ENCODE measurements at regions not wholly inside any gene's neighbourhood (a gene's known extent, or its start where the extent isn't known, plus 50 kb on each side); places are given as distances from the start of the nearest gene placed in this dataset.

DNA sequence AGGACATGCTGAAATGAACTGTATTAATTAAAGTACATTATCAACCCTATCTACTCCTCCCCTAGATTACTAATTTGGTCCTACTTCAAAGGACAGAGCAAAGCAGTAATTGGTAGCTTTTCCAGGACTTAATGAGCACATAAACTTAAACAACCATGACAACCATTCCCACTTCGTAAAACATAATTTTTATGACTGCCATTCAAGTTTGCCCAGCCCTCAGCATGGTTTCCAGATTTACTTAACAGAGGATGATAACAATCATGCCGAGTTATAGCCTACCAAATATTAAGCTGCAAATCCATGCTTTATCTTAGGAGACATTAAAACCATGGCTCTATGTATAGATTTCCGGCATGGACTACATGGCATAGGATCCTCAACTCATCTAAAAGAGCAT lies 401.1 kb upstream of the CHAC2 start (continued):
- TF ChIP-seq, protein P1, sequence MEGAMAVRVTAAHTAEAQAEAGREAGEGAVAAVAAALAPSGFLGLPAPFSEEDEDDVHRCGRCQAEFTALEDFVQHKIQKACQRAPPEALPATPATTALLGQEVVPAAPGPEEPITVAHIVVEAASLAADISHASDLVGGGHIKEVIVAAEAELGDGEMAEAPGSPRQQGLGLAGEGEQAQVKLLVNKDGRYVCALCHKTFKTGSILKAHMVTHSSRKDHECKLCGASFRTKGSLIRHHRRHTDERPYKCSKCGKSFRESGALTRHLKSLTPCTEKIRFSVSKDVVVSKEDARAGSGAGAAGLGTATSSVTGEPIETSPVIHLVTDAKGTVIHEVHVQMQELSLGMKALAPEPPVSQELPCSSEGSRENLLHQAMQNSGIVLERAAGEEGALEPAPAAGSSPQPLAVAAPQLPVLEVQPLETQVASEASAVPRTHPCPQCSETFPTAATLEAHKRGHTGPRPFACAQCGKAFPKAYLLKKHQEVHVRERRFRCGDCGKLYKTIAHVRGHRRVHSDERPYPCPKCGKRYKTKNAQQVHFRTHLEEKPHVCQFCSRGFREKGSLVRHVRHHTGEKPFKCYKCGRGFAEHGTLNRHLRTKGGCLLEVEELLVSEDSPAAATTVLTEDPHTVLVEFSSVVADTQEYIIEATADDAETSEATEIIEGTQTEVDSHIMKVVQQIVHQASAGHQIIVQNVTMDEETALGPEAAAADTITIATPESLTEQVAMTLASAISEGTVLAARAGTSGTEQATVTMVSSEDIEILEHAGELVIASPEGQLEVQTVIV (IDR thresholded peaks at IDR 0.05; ENCODE audit: borderline replicate concordance, partially characterized antibody) = no peak
- TF ChIP-seq MYB (IDR thresholded peaks at IDR 0.05; ENCODE audit: borderline replicate concordance, low read depth, low read length) (no peak), CEBPB (IDR thresholded peaks at IDR 0.05; ENCODE audit: borderline replicate concordance in 1 of 2, low read depth in 2 of 2, low read length in 2 of 2) (no peak), RAD51 (IDR thresholded peaks at IDR 0.05) (no peak), SREBF1 (IDR thresholded peaks at IDR 0.05; ENCODE audit: low read length) (no peak), NR2C1 (IDR thresholded peaks at IDR 0.05) (no peak)

DNA sequence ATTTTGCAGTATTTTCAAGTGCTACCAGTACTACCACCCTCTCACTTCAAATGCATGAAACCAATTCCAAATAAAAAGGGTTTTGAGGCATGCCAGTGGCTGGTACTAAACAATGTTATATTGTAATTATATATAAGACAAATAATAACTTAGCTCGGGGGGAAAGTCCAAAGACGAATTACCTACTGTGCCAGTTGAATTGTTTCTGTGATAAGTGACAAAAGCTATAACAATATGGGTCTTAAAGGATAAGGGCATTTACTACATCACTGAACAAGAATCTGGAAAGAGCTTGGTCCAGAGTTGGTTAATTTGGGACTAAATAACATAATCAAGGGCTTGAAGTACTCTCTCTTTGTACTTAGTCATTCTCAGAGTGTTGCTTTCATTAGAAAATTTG lies 404.7 kb upstream of the CHAC2 start:
- CTCF ChIA-PET = no interaction called here
- RAD21 ChIA-PET (ENCODE audit: unreplicated experiment) = no interaction called here
- no peaks in the 10 kb centered on the region for H3K4me1 ChIP-seq (ENCODE audit: control insufficient read depth, insufficient read depth, low read length)
- no peak overlapping the region for H3K27ac ChIP-seq (ENCODE audit: control insufficient read depth, insufficient read depth)
- no peak overlapping the region for H2AFZ ChIP-seq (ENCODE audit: control insufficient read depth, low read depth, low read length)
- no peaks in the 10 kb centered on the region for H3K9me3 ChIP-seq (replicated peaks; ENCODE audit: control insufficient read depth, insufficient read depth, low read length)
- intact Hi-C loops (cut with micrococcal nuclease; ENCODE audit: unreplicated experiment) (no loop called here), in situ Hi-C loops (cut with MboI) (no loop called here)
- DNase-seq (ENCODE audit: low read depth, low spot score) (no peak), FAIRE-seq (no peak), ATAC-seq (no peak)
- BruUV-seq (replicated peaks) = no TSS peak
- no peak overlapping the region for H3K4me3 ChIP-seq
- no peak overlapping the region for H3K9ac ChIP-seq (ENCODE audit: control insufficient read depth, insufficient read depth, low read length)
- H3K79me2 ChIP-seq (ENCODE audit: control insufficient read depth, insufficient read depth, low read length) = no peaks in the 10 kb centered on the region
- SMC1A ChIA-PET (ENCODE audit: uncharacterized antibody, unreplicated experiment) = no interaction called here
- POLR2A ChIA-PET = no interaction called here
- H4K20me1 ChIP-seq (ENCODE audit: control insufficient read depth, insufficient read depth) = no peaks in the 10 kb centered on the region
- H3K27me3 ChIP-seq (replicated peaks in 1 of 2; ENCODE audit: control insufficient read depth in 2 of 2, insufficient read depth in 2 of 2, low read length in 1 of 2) = no peaks in the 10 kb centered on the region
- 7% methylated on average over 2 of the region's 2 CpGs for WGBS (ENCODE audit: insufficient coverage, insufficient replicate concordance, low lambda C conversion rate, missing lambda C conversion rate)
- no peak overlapping the region for H3K4me2 ChIP-seq (ENCODE audit: control insufficient read depth, insufficient read depth)
- H3K36me3 ChIP-seq (ENCODE audit: control insufficient read depth in 2 of 2, insufficient read depth in 2 of 2, low read length in 1 of 2) = no peaks in the 10 kb centered on the region
- no peak for TF ChIP-seq SREBF1 (IDR thresholded peaks at IDR 0.05; ENCODE audit: low read length)
- TF ChIP-seq, protein P2, sequence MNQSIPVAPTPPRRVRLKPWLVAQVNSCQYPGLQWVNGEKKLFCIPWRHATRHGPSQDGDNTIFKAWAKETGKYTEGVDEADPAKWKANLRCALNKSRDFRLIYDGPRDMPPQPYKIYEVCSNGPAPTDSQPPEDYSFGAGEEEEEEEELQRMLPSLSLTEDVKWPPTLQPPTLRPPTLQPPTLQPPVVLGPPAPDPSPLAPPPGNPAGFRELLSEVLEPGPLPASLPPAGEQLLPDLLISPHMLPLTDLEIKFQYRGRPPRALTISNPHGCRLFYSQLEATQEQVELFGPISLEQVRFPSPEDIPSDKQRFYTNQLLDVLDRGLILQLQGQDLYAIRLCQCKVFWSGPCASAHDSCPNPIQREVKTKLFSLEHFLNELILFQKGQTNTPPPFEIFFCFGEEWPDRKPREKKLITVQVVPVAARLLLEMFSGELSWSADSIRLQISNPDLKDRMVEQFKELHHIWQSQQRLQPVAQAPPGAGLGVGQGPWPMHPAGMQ (IDR thresholded peaks at IDR 0.05; ENCODE audit: borderline replicate concordance) = no peak
- TF ChIP-seq, protein P3, sequence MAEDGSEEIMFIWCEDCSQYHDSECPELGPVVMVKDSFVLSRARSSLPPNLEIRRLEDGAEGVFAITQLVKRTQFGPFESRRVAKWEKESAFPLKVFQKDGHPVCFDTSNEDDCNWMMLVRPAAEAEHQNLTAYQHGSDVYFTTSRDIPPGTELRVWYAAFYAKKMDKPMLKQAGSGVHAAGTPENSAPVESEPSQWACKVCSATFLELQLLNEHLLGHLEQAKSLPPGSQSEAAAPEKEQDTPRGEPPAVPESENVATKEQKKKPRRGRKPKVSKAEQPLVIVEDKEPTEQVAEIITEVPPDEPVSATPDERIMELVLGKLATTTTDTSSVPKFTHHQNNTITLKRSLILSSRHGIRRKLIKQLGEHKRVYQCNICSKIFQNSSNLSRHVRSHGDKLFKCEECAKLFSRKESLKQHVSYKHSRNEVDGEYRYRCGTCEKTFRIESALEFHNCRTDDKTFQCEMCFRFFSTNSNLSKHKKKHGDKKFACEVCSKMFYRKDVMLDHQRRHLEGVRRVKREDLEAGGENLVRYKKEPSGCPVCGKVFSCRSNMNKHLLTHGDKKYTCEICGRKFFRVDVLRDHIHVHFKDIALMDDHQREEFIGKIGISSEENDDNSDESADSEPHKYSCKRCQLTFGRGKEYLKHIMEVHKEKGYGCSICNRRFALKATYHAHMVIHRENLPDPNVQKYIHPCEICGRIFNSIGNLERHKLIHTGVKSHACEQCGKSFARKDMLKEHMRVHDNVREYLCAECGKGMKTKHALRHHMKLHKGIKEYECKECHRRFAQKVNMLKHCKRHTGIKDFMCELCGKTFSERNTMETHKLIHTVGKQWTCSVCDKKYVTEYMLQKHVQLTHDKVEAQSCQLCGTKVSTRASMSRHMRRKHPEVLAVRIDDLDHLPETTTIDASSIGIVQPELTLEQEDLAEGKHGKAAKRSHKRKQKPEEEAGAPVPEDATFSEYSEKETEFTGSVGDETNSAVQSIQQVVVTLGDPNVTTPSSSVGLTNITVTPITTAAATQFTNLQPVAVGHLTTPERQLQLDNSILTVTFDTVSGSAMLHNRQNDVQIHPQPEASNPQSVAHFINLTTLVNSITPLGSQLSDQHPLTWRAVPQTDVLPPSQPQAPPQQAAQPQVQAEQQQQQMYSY (CRISPR knock-in tag; IDR thresholded peaks at IDR 0.05) = no peak
- TF ChIP-seq MYC (IDR thresholded peaks at IDR 0.05; ENCODE audit: insufficient read depth, insufficient read length, insufficient replicate concordance, low read length, severe bottlenecking) = no peak
- no peak for TF ChIP-seq SIN3A (IDR thresholded peaks at IDR 0.05; ENCODE audit: low read depth, low read length)
- no peak for TF ChIP-seq STAT1 (conservative IDR thresholded peaks at IDR 0.05)
- TF ChIP-seq, protein P1 (IDR thresholded peaks at IDR 0.05; ENCODE audit: borderline replicate concordance, partially characterized antibody) = no peak
- TF ChIP-seq SMAD5 (IDR thresholded peaks at IDR 0.05; ENCODE audit: low read depth) = no peak
- TF ChIP-seq IKZF1 (conservative IDR thresholded peaks at IDR 0.05) = no peak
- no peak for TF ChIP-seq PAX5 (IDR thresholded peaks at IDR 0.05; ENCODE audit: borderline replicate concordance, low read depth, low read length)
